ENCODE measurements at regions not wholly inside any gene's neighbourhood (a gene's known extent, or its start where the extent isn't known, plus 50 kb on each side); places are given as distances from the start of the nearest gene placed in this dataset.
"Not testable (repeated sequence)": the region's sequence is repeated elsewhere in the genome, so short reads cannot be mapped to it uniquely, and the experiment has no call there.

- no peak for DNase-seq
These were observed 447.2 kb upstream of the MEF2C start for GRCh38 chr5:89330140-89330539.

GRCh38 chr5:89327608-89328007, 444.6 kb upstream of the MEF2C start:
- no peak for DNase-seq

- DNase-seq = peak; percentile 26
These were observed 442.0 kb upstream of the MEF2C start for GRCh38 chr5:89324990-89325389.

- DNase-seq = no peak
These were observed 437.7 kb upstream of the MEF2C start for GRCh38 chr5:89320421-89321277.

- not testable (repeated sequence) for DNase-seq
These were observed 434.9 kb upstream of the MEF2C start for GRCh38 chr5:89317838-89318237.

- DNase-seq = no peak
These were observed 432.5 kb upstream of the MEF2C start for GRCh38 chr5:89315286-89316100.

GRCh38 chr5:89313804-89314588, 431.0 kb upstream of the MEF2C start:
- peak; percentile 91 for DNase-seq

GRCh38 chr5:89313044-89313443, 430.1 kb upstream of the MEF2C start:
- DNase-seq = peak; percentile 75

GRCh38 chr5:89309268-89309667, 426.3 kb upstream of the MEF2C start:
- DNase-seq = no peak

- DNase-seq = no peak
These were observed 425.6 kb upstream of the MEF2C start for GRCh38 chr5:89308606-89309040.

- no peak for DNase-seq
These were observed 425.0 kb upstream of the MEF2C start for GRCh38 chr5:89307972-89308371.

- not testable (repeated sequence) for DNase-seq
These were observed 424.2 kb upstream of the MEF2C start for GRCh38 chr5:89307141-89307540.

- no peak for DNase-seq
These were observed 420.1 kb upstream of the MEF2C start for GRCh38 chr5:89303033-89303480.

- DNase-seq = no peak
These were observed 419.3 kb upstream of the MEF2C start for GRCh38 chr5:89302102-89302891.

GRCh38 chr5:89301321-89302025, 418.5 kb upstream of the MEF2C start:
- no peak for DNase-seq

- DNase-seq = no peak
These were observed 417.5 kb upstream of the MEF2C start for GRCh38 chr5:89300426-89300970.

GRCh38 chr5:89299998-89300397, 417.0 kb upstream of the MEF2C start:
- DNase-seq = peak; percentile 49

GRCh38 chr5:89297066-89297465, 414.1 kb upstream of the MEF2C start:
- DNase-seq = no peak

GRCh38 chr5:89293810-89294209, 410.8 kb upstream of the MEF2C start:
- no peak for DNase-seq

GRCh38 chr5:89292487-89292886, 409.5 kb upstream of the MEF2C start:
- DNase-seq = no peak

- DNase-seq = peak; percentile 79
These were observed 406.6 kb upstream of the MEF2C start for GRCh38 chr5:89289604-89290003.
